ENCODE measurements at regions not wholly inside any gene's neighbourhood (a gene's known extent, or its start where the extent isn't known, plus 50 kb on each side); places are given as distances from the start of the nearest gene placed in this dataset.
"Not testable (repeated sequence)": the region's sequence is repeated elsewhere in the genome, so short reads cannot be mapped to it uniquely, and the experiment has no call there.

- DNase-seq (ENCODE audit: low spot score): no peak
These were observed 73.0 kb downstream of the GBP6 start for GRCh38 chr1:89436856-89437255.

- not testable (repeated sequence) for DNase-seq (ENCODE audit: low spot score)
These were observed 74.4 kb downstream of the GBP6 start for GRCh38 chr1:89438301-89438700.

- no peak for DNase-seq (ENCODE audit: low spot score)
These were observed 77.1 kb downstream of the GBP6 start for GRCh38 chr1:89440911-89441310.

GRCh38 chr1:89444791-89445190, 79.8 kb upstream of the LRRC8B start:
- no peak for DNase-seq (ENCODE audit: low spot score)

DNA sequence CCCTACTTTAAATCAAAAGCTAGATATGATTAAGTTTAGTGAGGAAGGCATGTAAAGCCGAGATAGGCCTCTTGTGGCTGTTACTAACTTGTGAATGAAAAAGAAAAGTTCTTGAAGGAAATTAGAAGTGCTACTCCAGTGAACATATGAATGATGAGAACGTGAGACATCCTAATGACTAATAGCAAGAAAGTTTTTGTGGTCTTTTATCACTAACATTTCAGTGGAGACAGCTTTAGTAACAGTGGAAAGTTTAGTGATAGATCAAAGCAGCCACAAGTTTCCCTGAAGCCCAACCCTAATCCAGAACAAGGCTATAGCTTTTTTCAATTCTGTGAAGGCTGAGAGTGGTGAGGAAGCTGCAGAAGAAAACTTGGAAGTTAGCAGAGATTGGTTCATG, 73.6 kb upstream of the LRRC8B start:
- peak; percentile 17 for DNase-seq (ENCODE audit: low spot score)

- no peak for DNase-seq (ENCODE audit: low spot score)
These were observed 71.3 kb upstream of the LRRC8B start for GRCh38 chr1:89453123-89453972.

- peak; percentile 68 for DNase-seq (ENCODE audit: low spot score)
These were observed 69.6 kb upstream of the LRRC8B start for GRCh38 chr1:89454845-89455521.

- DNase-seq (ENCODE audit: low spot score): no peak
These were observed 67.6 kb upstream of the LRRC8B start for GRCh38 chr1:89457046-89457445.

DNA sequence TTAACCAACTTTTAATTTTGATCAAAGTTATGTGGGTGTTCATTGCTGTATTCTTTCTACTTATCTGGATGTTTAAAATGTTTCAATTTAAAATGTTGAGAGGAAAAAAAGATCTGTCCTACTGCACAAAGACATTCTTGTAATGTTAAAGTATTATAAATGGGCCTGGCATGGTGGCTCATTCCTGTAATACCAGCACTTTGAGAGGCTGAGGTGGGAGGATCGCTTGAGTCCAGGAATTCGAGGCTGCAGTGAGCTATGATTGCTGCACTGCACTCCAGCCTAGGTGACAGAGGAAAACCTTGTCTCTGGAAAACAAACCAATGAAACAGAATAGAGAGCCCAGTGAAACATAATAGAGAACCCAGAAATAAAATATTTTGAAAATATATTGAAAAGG, 65.5 kb upstream of the LRRC8B start:
- DNase-seq (ENCODE audit: low spot score): no peak

DNA sequence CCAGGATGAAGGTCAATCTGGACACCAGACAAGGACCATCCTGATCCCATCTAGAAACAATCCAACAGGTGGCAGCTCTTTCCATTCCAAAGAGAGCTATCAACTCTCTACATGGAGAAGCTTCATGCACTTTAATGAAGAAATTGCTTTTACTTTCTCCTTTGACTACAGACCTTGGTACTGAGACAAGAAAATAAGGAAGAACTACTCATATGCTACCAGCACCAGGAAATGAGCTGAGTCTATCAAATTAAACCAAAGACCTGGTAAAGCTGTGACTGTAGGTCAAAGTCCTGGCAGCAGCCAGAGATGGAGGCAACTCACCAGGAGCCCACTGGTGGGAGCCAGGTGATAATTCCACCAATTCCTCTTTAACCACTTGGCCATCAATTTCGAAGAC, 64.3 kb upstream of the LRRC8B start:
- DNase-seq (ENCODE audit: low spot score): no peak

DNA sequence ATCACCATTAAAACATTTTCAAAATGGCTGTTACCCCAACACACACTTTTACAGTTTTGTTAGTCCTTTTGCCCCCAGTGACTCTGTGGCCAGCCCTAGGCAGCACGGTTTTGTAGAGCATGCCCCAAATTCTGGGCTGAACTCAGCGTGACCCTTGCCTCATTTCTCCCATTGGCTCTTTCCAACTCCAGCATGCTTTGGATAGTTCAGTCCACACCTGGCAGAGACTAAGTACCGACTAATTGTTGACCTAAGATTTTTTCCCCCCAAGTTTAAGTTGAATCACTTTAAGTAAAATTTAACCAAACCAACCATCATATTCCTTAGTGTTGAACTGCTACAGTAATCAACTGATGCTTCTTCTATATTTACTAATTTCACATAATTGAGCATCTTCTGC, 62.4 kb upstream of the LRRC8B start:
- DNase-seq (ENCODE audit: low spot score): no peak

GRCh38 chr1:89464008-89464407, 60.6 kb upstream of the LRRC8B start:
- no peak for DNase-seq (ENCODE audit: low spot score)

DNA sequence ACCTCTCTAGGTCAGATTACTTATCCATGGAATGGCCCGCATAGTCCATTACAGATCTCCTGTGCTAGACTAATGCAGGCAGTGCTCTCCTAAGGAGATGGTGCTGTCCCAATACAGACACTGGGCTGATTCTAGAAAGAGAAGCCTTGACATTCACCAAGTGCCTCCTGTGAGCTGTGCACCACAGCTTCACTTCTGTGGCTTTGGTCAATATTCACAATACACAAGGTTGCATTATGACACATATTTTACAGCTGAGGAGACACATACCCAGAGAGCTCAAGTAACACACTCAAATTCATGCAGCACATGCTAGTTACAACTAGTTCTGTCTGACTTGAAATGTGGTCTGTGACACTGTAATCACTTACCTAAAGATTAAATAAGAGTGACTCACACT, 59.4 kb upstream of the LRRC8B start:
- peak; percentile 36 for DNase-seq (ENCODE audit: low spot score)

- no peak for DNase-seq (ENCODE audit: low spot score)
These were observed 58.2 kb upstream of the LRRC8B start for GRCh38 chr1:89466307-89466930.

- DNase-seq (ENCODE audit: low spot score): no peak
These were observed 52.4 kb upstream of the LRRC8B start for GRCh38 chr1:89472253-89472652.

DNA sequence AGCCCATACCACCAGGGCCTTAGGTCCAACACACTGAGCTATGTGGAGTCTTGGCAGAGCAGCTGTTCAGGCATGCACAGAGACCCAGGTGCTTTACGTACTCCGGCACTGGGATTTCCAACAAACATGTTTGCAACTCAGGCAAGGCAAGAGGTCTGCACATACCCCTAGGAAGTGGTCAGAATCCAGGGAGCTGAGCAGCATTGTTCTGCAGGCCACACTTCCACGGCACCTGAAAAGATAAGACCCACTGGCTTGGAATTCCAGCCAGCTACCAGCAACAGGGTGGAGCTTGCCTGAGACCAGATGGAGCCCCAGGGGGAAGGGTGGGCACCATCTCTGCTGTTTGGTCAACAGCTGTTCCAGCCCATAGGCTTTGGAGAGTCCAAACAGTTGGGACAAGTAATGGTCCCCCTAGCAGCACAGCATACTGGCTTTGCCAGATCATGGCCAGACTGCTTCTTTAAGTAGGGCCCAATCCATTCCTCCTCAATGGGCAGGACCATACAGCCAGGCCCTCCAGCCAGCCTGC, 51.7 kb upstream of the LRRC8B start:
- DNase-seq (ENCODE audit: low spot score): no peak
